ENCODE measurements at regions not wholly inside any gene's neighbourhood (a gene's known extent, or its start where the extent isn't known, plus 50 kb on each side); places are given as distances from the start of the nearest gene placed in this dataset.

- Histone ChIP-seq H3K4me2 (ENCODE audit: low read depth, low read length, poor library complexity, severe bottlenecking) (no peak overlapping the region), H3K9ac (ENCODE audit: low read depth, low read length, poor library complexity, severe bottlenecking) (no peak overlapping the region), H3K9me2 (replicated peaks; ENCODE audit: low read depth, low read length) (no peaks in the 10 kb centered on the region), H3K4me1 (ENCODE audit: insufficient read depth, low read length, poor library complexity, severe bottlenecking) (no peaks in the 10 kb centered on the region), H3K9me3 (ENCODE audit: insufficient read depth, low read depth, low read length) (no peaks in the 10 kb centered on the region), H2AFZ (ENCODE audit: low read length) (no peak overlapping the region), H4K20me1 (ENCODE audit: insufficient read depth, low read length, poor library complexity, severe bottlenecking) (no peaks in the 10 kb centered on the region), H3K4me3 (ENCODE audit: low read length, poor library complexity, severe bottlenecking) (no peak overlapping the region), H3K79me2 (ENCODE audit: insufficient read depth, low read length) (no peaks in the 10 kb centered on the region), H3K27me3 (ENCODE audit: insufficient read depth, low read length, poor library complexity, severe bottlenecking) (no peaks in the 10 kb centered on the region), H3F3A (ENCODE audit: low read depth) (no peaks in the 10 kb centered on the region), H3K36me3 (ENCODE audit: insufficient read depth, low read length) (no peaks in the 10 kb centered on the region)
- no peak for TF ChIP-seq EZH2phosphoT487 (IDR thresholded peaks at IDR 0.05; ENCODE audit: borderline replicate concordance)
- TF ChIP-seq CTCF (conservative IDR thresholded peaks at IDR 0.05; ENCODE audit: low read length), result no peak
Observed at GRCh38 chr7:121795736-121796135, 77.2 kb upstream of the PTPRZ1 start.

- no peaks in the 10 kb centered on the region for H3K79me2 ChIP-seq (ENCODE audit: insufficient read depth, low read length)
- H3K9me2 ChIP-seq (replicated peaks; ENCODE audit: low read depth, low read length), result no peaks in the 10 kb centered on the region
- H3K4me3 ChIP-seq (ENCODE audit: low read length, poor library complexity, severe bottlenecking), result no peak overlapping the region
- no peaks in the 10 kb centered on the region for H3K27me3 ChIP-seq (ENCODE audit: insufficient read depth, low read length, poor library complexity, severe bottlenecking)
- H3F3A ChIP-seq (ENCODE audit: low read depth), result no peaks in the 10 kb centered on the region
- no peak overlapping the region for H2AFZ ChIP-seq (ENCODE audit: low read length)
- no peak overlapping the region for H3K9ac ChIP-seq (ENCODE audit: low read depth, low read length, poor library complexity, severe bottlenecking)
- no peaks in the 10 kb centered on the region for H3K4me1 ChIP-seq (ENCODE audit: insufficient read depth, low read length, poor library complexity, severe bottlenecking)
- no peaks in the 10 kb centered on the region for H3K36me3 ChIP-seq (ENCODE audit: insufficient read depth, low read length)
- H4K20me1 ChIP-seq (ENCODE audit: insufficient read depth, low read length, poor library complexity, severe bottlenecking), result no peaks in the 10 kb centered on the region
- H3K9me3 ChIP-seq (ENCODE audit: insufficient read depth, low read depth, low read length), result no peaks in the 10 kb centered on the region
- H3K4me2 ChIP-seq (ENCODE audit: low read depth, low read length, poor library complexity, severe bottlenecking), result no peak overlapping the region
- TF ChIP-seq EZH2phosphoT487 (IDR thresholded peaks at IDR 0.05; ENCODE audit: borderline replicate concordance) (no peak), CTCF (conservative IDR thresholded peaks at IDR 0.05; ENCODE audit: low read length) (no peak)
Observed at GRCh38 chr7:121793716-121794115, 79.2 kb upstream of the PTPRZ1 start.

GRCh38 chr7:121777672-121778071, 95.3 kb upstream of the PTPRZ1 start:
- H4K20me1 ChIP-seq (ENCODE audit: insufficient read depth, low read length, poor library complexity, severe bottlenecking), result no peaks in the 10 kb centered on the region
- no peak overlapping the region for H2AFZ ChIP-seq (ENCODE audit: low read length)
- no peaks in the 10 kb centered on the region for H3K79me2 ChIP-seq (ENCODE audit: insufficient read depth, low read length)
- H3K36me3 ChIP-seq (ENCODE audit: insufficient read depth, low read length), result no peaks in the 10 kb centered on the region
- H3K27me3 ChIP-seq (ENCODE audit: insufficient read depth, low read length, poor library complexity, severe bottlenecking), result no peaks in the 10 kb centered on the region
- no peaks in the 10 kb centered on the region for H3K9me2 ChIP-seq (replicated peaks; ENCODE audit: low read depth, low read length)
- no peaks in the 10 kb centered on the region for H3F3A ChIP-seq (ENCODE audit: low read depth)
- no peaks in the 10 kb centered on the region for H3K4me1 ChIP-seq (ENCODE audit: insufficient read depth, low read length, poor library complexity, severe bottlenecking)
- no peak overlapping the region for H3K4me2 ChIP-seq (ENCODE audit: low read depth, low read length, poor library complexity, severe bottlenecking)
- H3K4me3 ChIP-seq (ENCODE audit: low read length, poor library complexity, severe bottlenecking), result no peak overlapping the region
- no peak for TF ChIP-seq CTCF (conservative IDR thresholded peaks at IDR 0.05; ENCODE audit: low read length)
- no peak for TF ChIP-seq EZH2phosphoT487 (IDR thresholded peaks at IDR 0.05; ENCODE audit: borderline replicate concordance)
- no peak overlapping the region for H3K9ac ChIP-seq (ENCODE audit: low read depth, low read length, poor library complexity, severe bottlenecking)
- H3K9me3 ChIP-seq (ENCODE audit: insufficient read depth, low read depth, low read length), result no peaks in the 10 kb centered on the region

Measured in Loucy (cell line).